DOHH2 (cell line): ENCODE measurements at regions not wholly inside any gene's neighbourhood (a gene's known extent, or its start where the extent isn't known, plus 50 kb on each side); places are given as distances from the start of the nearest gene placed in this dataset.

Source experiments
- H3F3A ChIP-seq: fragments of 200-600 bp; sonication (generic), shearing (Covaris generic); 2 replicates; pipeline ENCODE4 v1.6.0; 2016; ENCODE audit warnings: antibody characterized with exemption, mild to moderate bottlenecking; ENCODE audit not compliant: control insufficient read depth, insufficient read depth
- H3K27ac ChIP-seq: fragments of 200-600 bp; sonication (generic); 2 replicates; pipeline ENCODE4 v1.5.1; 2014; ENCODE audit warnings: low read depth, mild to moderate bottlenecking, low read length, moderate library complexity
- H3K27me3 ChIP-seq: fragments of 200-600 bp; sonication (generic); 2 replicates; pipeline ENCODE4 v1.6.1; 2014; ENCODE audit warnings: mild to moderate bottlenecking, low read length, mixed read lengths; ENCODE audit not compliant: control insufficient read depth
- H3K36me3 ChIP-seq: fragments of 200-600 bp; sonication (generic); 2 replicates; pipeline ENCODE4 v1.6.1; 2014; ENCODE audit warnings: mild to moderate bottlenecking, low read length, moderate library complexity, mixed read lengths; ENCODE audit not compliant: control insufficient read depth
- H3K4me1 ChIP-seq: fragments of 200-600 bp; sonication (generic); 2 replicates; pipeline ENCODE4 v1.6.1; 2014; ENCODE audit warnings: mild to moderate bottlenecking, low read length, mixed read lengths; ENCODE audit not compliant: control insufficient read depth
- H3K4me2 ChIP-seq: fragments of 200-600 bp; sonication (generic); 2 replicates; pipeline ENCODE4 v1.6.0; 2014; ENCODE audit warnings: mild to moderate bottlenecking, low read length, moderate library complexity
- H3K4me3 ChIP-seq: fragments of 200-600 bp; sonication (generic); 2 replicates; pipeline ENCODE4 v1.5.1; 2014; ENCODE audit warnings: mild to moderate bottlenecking, low read length, mixed read lengths
- H3K79me2 ChIP-seq: fragments of 200-600 bp; sonication (generic); 2 replicates; pipeline ENCODE4 v1.6.1; 2014; ENCODE audit warnings: mild to moderate bottlenecking, low read length, mixed read lengths; ENCODE audit not compliant: control insufficient read depth
- H3K9me2 ChIP-seq: fragments of 200-600 bp; sonication (generic); replicated peaks from 2 replicates; pipeline ENCODE4 v1.6.1; 2014; ENCODE audit warnings: mild to moderate bottlenecking, low read length, mixed read lengths; ENCODE audit not compliant: control insufficient read depth
- H3K9me3 ChIP-seq: fragments of 200-600 bp; sonication (generic); 2 replicates; pipeline ENCODE4 v1.6.1; 2014; ENCODE audit warnings: antibody characterized with exemption, low read length, mixed read lengths; ENCODE audit not compliant: control insufficient read depth, insufficient read depth
- H4K20me1 ChIP-seq: fragments of 200-600 bp; sonication (generic); 2 replicates; pipeline ENCODE4 v1.6.0; 2014; ENCODE audit warnings: low read depth, mild to moderate bottlenecking, antibody characterized with exemption, low read length, moderate library complexity; ENCODE audit not compliant: control insufficient read depth, insufficient read depth
- CTCF ChIP-seq: fragments of 200-600 bp; sonication (generic); IDR thresholded peaks from one replicate; pipeline ENCODE4 v1.5.1; 2014; ENCODE audit warnings: antibody characterized with exemption, mild to moderate bottlenecking, low read depth, low read length; ENCODE audit not compliant: poor library complexity, severe bottlenecking
- EZH2phosphoT487 ChIP-seq: fragments of 200-600 bp; sonication (generic); IDR thresholded peaks from 2 replicates; pipeline ENCODE4 v1.6.1; 2017; ENCODE audit warnings: borderline replicate concordance, mild to moderate bottlenecking, antibody characterized with exemption, low read length, moderate library complexity, mixed read lengths

- TF ChIP-seq EZH2phosphoT487 (no peak), CTCF (no peak)
- Histone ChIP-seq H3K9me2 (no peaks in the 10 kb centered on the region), H3K4me3 (no peak overlapping the region), H3K27ac (no peak overlapping the region), H3K9me3 (no peaks in the 10 kb centered on the region), H3K4me2 (no peak overlapping the region), H3F3A (no peaks in the 10 kb centered on the region), H4K20me1 (no peaks in the 10 kb centered on the region), H3K4me1 (no peaks in the 10 kb centered on the region), H3K36me3 (no peaks in the 10 kb centered on the region), H3K79me2 (no peaks in the 10 kb centered on the region), H3K27me3 (no peaks in the 10 kb centered on the region)
These were observed 937.0 kb upstream of the PHF14 start for GRCh38 chr7:10036693-10037092.

- H3K4me1 ChIP-seq, result no peaks in the 10 kb centered on the region
- H3K27me3 ChIP-seq, result no peaks in the 10 kb centered on the region
- H3K79me2 ChIP-seq, result no peaks in the 10 kb centered on the region
- H3F3A ChIP-seq, result no peaks in the 10 kb centered on the region
- TF ChIP-seq EZH2phosphoT487 (no peak), CTCF (no peak)
- H4K20me1 ChIP-seq, result no peaks in the 10 kb centered on the region
- H3K9me2 ChIP-seq, result no peaks in the 10 kb centered on the region
- H3K9me3 ChIP-seq, result no peaks in the 10 kb centered on the region
- no peak overlapping the region for H3K4me3 ChIP-seq
- H3K27ac ChIP-seq, result no peak overlapping the region
- no peaks in the 10 kb centered on the region for H3K36me3 ChIP-seq
- no peak overlapping the region for H3K4me2 ChIP-seq
These were observed 935.3 kb upstream of the PHF14 start for GRCh38 chr7:10038351-10038750.

GRCh38 chr7:10040674-10041073, 933.0 kb upstream of the PHF14 start:
- Histone ChIP-seq H3K27me3 (no peaks in the 10 kb centered on the region), H4K20me1 (no peaks in the 10 kb centered on the region), H3F3A (no peaks in the 10 kb centered on the region), H3K36me3 (no peaks in the 10 kb centered on the region), H3K9me3 (no peaks in the 10 kb centered on the region), H3K79me2 (no peaks in the 10 kb centered on the region), H3K4me3 (no peak overlapping the region), H3K27ac (no peak overlapping the region), H3K4me2 (no peak overlapping the region), H3K4me1 (no peaks in the 10 kb centered on the region), H3K9me2 (no peaks in the 10 kb centered on the region; the same call in 1 of the 2 replicates)
- no peak for TF ChIP-seq EZH2phosphoT487

GRCh38 chr7:10070899-10071298, 902.8 kb upstream of the PHF14 start:
- no peaks in the 10 kb centered on the region for H3K27me3 ChIP-seq
- no peaks in the 10 kb centered on the region for H3K9me2 ChIP-seq
- no peaks in the 10 kb centered on the region for H3K36me3 ChIP-seq
- TF ChIP-seq CTCF, result no peak
- TF ChIP-seq EZH2phosphoT487, result no peak
- no peaks in the 10 kb centered on the region for H3K9me3 ChIP-seq
- H3F3A ChIP-seq, result no peaks in the 10 kb centered on the region
- H3K4me3 ChIP-seq, result no peak overlapping the region
- no peaks in the 10 kb centered on the region for H3K4me1 ChIP-seq
- no peak overlapping the region for H3K4me2 ChIP-seq
- no peaks in the 10 kb centered on the region for H3K79me2 ChIP-seq
- no peaks in the 10 kb centered on the region for H4K20me1 ChIP-seq
- H3K27ac ChIP-seq, result no peak overlapping the region
